Fibroblast of skin of right quadriceps (primary cell): ENCODE measurements at regions not wholly inside any gene's neighbourhood (a gene's known extent, or its start where the extent isn't known, plus 50 kb on each side); places are given as distances from the start of the nearest gene placed in this dataset.
"Not testable (repeated sequence)": the region's sequence is repeated elsewhere in the genome, so short reads cannot be mapped to it uniquely, and the experiment has no call there.

Source experiments
- DNase-seq: peaks from one replicate; pipeline ENCODE4 v3.0.0-alpha.2; 2013

DNA sequence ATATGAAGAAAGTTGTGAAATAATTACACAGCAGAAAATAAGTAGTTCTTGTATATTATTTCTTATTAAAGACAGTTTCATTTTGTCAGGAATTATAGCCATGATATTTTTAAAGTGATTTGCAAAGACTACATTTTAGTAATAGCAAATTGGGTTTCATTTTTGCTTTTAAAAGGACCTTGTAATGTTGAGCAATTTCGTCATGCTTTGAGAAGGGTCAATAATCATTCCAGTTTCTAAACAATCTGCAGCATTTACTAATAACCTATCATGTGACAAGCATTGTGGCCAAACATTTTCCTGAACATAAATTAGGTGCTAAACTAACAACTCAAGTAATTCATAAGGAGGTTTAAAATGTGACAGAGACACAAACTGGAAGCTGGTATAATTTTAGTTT is 214.4 kb upstream of the CBLB start:
- no peak for DNase-seq

GRCh38 chr3:106083854-106084253 is 215.0 kb upstream of the CBLB start:
- DNase-seq: no peak

- DNase-seq: peak; percentile 26
These were observed 217.2 kb upstream of the CBLB start for GRCh38 chr3:106086038-106086437.

DNA sequence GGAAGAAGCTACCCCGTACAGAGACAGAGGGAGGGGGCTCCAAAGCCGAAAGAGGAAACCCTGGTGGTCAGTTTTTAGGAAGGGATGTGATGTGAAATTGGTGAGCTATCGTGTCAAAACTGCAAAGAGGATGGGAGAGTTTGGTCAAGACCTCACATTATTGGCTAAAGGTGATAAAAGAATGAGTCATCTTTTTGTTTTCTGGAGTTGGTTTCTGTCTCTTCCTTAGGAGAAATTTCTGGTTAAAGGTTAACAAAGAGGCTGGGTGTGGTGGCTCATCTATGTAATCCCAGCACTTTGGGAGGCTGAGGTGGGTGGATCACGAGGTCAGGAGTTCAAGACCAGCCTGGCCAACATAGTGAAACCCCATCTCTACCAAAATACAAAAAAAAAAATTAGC is 217.8 kb upstream of the CBLB start:
- DNase-seq: no peak

GRCh38 chr3:106088304-106088703 is 219.5 kb upstream of the CBLB start:
- DNase-seq: peak; percentile 12

- DNase-seq: no peak
These were observed 220.1 kb upstream of the CBLB start for GRCh38 chr3:106088899-106089298.

- no peak for DNase-seq
These were observed 221.0 kb upstream of the CBLB start for GRCh38 chr3:106089806-106090205.

- DNase-seq: no peak
These were observed 224.0 kb upstream of the CBLB start for GRCh38 chr3:106092792-106093191.

DNA sequence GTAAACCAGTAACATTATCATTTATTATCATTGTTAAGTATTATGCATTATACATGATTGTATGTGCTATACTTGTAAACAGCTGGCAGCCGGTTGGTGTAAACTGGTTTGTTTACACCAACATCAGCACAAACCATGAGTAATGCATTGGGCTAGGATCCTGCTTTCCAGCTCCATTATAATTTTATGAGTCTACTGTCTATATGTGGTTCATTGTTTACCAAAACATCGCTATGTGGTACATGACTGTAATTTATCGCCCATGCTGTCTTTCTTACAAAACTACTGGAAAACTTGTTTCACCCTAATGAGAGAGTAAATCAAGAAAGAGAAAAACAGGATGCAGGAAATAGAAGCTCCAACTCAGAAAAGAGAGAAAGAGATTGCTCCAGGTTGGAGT is 224.8 kb upstream of the CBLB start:
- DNase-seq: no peak

GRCh38 chr3:106097817-106098435 is 229.1 kb upstream of the CBLB start:
- peak; percentile 55 for DNase-seq

DNA sequence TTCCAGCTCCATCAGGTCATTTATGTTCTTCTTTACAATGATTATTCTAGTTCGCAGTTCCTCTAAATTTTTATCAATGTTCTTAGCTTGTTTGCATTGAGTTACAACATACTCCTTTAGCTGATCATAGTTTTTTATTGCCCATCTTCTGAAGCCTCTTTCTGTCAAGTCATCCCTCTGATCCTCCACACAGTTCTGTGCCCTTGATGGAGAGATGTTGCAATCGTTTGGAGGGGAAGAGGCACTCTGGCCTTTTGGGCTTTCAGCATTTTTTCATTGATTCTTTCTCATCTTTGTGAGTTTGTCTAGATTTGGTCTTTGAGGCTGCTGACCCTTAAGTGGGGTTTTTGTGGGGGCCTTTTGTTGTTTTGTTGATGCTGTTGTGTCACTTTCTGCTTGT is 234.6 kb upstream of the CBLB start:
- no peak for DNase-seq

- DNase-seq: no peak
These were observed 235.3 kb upstream of the CBLB start for GRCh38 chr3:106104078-106104477.

DNA sequence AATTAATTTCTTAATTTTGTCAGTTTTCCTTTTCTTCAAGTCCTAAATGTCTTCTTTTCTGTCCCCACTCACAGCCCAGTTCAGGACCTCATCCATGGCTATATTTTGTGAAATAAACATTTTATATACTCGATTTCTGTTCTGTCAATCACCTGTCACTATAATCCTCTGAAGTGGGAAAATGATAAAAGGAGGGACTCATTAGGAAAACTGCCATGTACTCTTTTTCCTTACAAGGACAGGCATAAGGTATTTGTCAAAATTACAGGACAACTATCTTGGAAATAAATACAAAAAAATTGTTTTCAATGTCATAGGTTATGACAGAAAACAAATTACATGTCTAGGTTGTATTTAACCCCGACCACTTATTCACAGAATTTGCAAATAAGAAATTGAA is 240.1 kb upstream of the CBLB start:
- DNase-seq: no peak

DNA sequence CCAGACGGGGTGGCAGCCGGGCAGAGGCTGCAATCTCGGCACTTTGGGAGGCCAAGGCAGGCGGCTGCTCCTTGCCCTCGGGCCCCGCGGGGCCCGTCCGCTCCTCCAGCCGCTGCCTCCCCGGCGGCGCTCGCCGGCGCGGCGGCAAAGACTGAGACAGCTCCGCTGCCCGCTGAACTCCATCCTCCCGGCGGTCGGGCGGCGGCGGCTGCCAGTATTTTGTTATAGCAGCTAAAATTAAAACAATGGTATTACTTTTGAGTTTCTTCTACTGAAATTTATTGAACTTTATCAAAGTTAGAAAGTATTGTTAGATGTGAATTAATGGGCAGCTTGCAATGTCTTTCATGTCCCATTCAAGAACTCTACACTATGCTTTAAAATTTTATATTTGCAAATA is 243.7 kb upstream of the CBLB start:
- not testable (repeated sequence) for DNase-seq

GRCh38 chr3:106113747-106114146 is 244.9 kb upstream of the CBLB start:
- no peak for DNase-seq

GRCh38 chr3:106114220-106114619 is 245.4 kb upstream of the CBLB start:
- DNase-seq: peak; percentile 64

GRCh38 chr3:106114848-106115247 is 246.0 kb upstream of the CBLB start:
- peak; percentile 78 for DNase-seq

GRCh38 chr3:106115557-106115956 is 246.7 kb upstream of the CBLB start:
- no peak for DNase-seq

- DNase-seq: no peak
These were observed 248.1 kb upstream of the CBLB start for GRCh38 chr3:106116733-106117489.

DNA sequence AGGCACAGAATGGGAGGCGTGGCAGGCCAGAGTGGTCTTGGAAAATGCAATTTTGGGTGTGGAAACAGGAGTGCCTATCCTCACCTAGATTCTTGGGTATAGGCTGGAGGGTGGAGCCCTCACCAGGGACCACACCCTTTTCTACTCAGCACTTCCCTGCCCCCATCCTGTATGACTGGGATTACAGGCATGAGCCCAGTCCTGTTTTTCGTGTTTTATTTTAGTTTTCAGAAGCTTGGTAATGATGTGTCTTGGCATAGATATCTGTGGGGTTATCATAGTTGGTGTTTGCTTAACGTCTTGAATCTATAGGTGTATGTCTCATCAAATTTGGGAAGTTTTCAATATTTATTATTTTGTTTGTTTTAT is 248.7 kb upstream of the CBLB start:
- no peak for DNase-seq

GRCh38 chr3:106119614-106120082 is 250.8 kb upstream of the CBLB start:
- DNase-seq: peak; percentile 58

DNA sequence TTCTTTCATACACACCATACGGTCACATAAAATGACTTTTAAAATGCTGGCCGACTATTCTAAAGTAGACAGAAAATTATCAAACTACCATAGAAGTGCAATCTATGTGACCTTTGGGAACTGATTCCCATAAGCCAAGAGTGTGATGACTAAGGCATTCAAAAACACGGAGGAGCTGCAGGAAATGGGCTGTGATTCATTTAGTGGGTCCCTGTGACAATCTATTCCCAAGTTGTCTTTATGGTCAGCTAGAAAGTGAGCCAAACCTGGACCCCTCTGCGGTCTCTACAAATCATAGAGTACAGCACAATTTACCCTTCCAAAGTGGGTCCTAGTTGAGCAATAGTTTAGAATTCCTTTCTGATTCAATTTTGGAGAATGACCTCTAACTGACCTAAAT is 251.5 kb upstream of the CBLB start:
- peak; percentile 60 for DNase-seq

GRCh38 chr3:106121491-106122289 is 252.9 kb upstream of the CBLB start:
- no peak for DNase-seq

- DNase-seq: no peak
These were observed 256.0 kb upstream of the CBLB start for GRCh38 chr3:106124818-106125217.
